ENCODE measurements at regions not wholly inside any gene's neighbourhood (a gene's known extent, or its start where the extent isn't known, plus 50 kb on each side); places are given as distances from the start of the nearest gene placed in this dataset.
A peak's percentile ranks its signal among the peaks of the same experiment; 100 is the strongest.

DNA sequence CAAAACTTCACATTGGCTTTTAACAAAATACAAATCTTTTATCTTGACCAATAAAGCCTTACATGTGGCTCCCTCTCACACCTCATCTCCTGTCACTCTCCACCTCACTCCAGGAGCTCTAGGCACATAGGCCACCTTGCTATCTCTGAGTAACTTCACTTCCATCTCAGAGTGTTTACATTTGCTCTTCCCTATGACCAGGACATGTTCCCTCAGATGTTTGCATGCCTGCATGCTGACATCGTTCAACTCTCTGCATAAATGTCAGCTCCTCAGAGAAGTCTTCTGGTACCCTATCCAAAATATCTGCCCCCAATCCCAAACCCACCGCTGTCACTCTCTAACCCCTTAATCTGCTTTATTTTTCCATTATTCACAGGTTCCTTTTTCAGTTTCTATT, 110.9 kb downstream of the TOMM20 start:
- DNase-seq (ENCODE audit: low spot score in 2 of 2, unreplicated experiment in 2 of 2) = no peak
- TF ChIP-seq, protein P1, sequence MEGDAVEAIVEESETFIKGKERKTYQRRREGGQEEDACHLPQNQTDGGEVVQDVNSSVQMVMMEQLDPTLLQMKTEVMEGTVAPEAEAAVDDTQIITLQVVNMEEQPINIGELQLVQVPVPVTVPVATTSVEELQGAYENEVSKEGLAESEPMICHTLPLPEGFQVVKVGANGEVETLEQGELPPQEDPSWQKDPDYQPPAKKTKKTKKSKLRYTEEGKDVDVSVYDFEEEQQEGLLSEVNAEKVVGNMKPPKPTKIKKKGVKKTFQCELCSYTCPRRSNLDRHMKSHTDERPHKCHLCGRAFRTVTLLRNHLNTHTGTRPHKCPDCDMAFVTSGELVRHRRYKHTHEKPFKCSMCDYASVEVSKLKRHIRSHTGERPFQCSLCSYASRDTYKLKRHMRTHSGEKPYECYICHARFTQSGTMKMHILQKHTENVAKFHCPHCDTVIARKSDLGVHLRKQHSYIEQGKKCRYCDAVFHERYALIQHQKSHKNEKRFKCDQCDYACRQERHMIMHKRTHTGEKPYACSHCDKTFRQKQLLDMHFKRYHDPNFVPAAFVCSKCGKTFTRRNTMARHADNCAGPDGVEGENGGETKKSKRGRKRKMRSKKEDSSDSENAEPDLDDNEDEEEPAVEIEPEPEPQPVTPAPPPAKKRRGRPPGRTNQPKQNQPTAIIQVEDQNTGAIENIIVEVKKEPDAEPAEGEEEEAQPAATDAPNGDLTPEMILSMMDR (IDR thresholded peaks at IDR 0.05; ENCODE audit: unreplicated experiment) = no peak
- Mint-ChIP-seq H3K27ac (no peak overlapping the region), H3K9me3 (peaks cover 5% of the 10 kb centered on the region), H3K36me3 (no peaks in the 10 kb centered on the region), H3K4me1 (peaks cover 13% of the 10 kb centered on the region), H3K4me3 (no peak overlapping the region), H3K27me3 (ENCODE audit: low read depth) (no peaks in the 10 kb centered on the region)

DNA sequence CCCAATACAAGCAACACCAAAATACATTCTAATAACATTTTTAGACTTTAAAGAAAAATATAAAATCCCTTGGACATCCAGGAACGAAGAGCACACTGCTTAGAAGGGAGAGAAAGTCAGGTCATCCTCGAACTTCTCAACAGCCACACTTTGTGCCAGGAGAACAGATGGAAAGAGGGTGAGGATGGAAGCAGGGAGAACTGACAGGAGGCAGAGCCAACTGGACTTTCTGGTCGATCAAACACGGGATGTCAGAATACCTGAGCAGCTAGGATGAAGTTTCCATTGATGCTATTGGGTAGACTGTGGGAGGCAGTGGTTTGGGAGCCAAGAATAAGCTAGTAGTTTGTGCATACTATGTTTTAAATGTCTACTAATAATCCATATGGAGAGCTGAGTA, 111.4 kb downstream of the TOMM20 start:
- Mint-ChIP-seq H3K4me3 (no peak overlapping the region), H3K36me3 (no peaks in the 10 kb centered on the region), H3K27me3 (ENCODE audit: low read depth) (no peaks in the 10 kb centered on the region), H3K9me3 (peaks cover 5% of the 10 kb centered on the region), H3K4me1 (peaks cover 7% of the 10 kb centered on the region), H3K27ac (no peak overlapping the region)
- TF ChIP-seq, protein P1 (IDR thresholded peaks at IDR 0.05; ENCODE audit: unreplicated experiment) = no peak
- no peak for DNase-seq (ENCODE audit: low spot score in 2 of 2, unreplicated experiment in 2 of 2)

DNA sequence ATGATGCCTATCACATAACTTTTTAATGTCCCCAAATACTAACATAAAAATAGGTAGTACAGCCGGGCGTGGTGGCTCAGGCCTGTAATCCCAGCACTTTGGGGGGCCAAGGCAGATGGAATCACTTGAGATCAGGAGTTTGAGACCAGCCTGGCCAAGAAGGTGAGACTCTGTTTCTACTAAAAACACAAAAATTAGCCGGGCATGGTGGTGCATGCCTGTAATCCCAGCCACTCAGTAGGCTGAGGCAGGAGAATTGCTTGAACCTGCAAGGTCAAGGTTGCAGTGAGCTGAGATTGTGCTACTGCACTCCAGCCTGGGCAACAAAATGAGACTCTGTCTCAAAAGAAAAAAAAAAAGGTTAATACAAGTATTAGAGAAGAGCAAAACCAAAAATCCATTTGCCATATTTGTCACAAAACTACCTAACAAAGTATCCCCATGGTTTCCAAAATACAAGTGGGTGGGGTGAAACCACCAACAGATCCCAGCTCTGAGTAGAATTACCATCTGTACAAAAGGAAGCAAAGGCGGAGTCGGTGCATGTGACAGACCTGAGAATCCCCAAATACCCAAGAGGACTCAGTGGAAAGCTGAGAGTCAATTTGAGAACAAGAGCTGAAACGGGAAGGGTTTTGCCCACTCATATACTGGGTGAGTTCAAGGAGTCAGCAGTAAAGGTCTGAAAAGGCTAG, 113.2 kb downstream of the TOMM20 start:
- H3K9me3 Mint-ChIP-seq = peaks cover 5% of the 10 kb centered on the region
- no peak for DNase-seq (ENCODE audit: low spot score in 2 of 2, unreplicated experiment in 2 of 2)
- H3K4me1 Mint-ChIP-seq = peaks cover 5% of the 10 kb centered on the region
- no peaks in the 10 kb centered on the region for H3K36me3 Mint-ChIP-seq
- TF ChIP-seq, protein P1 (IDR thresholded peaks at IDR 0.05; ENCODE audit: unreplicated experiment) = no peak
- no peaks in the 10 kb centered on the region for H3K27me3 Mint-ChIP-seq (ENCODE audit: low read depth)
- H3K4me3 Mint-ChIP-seq = no peak overlapping the region
- no peak overlapping the region for H3K27ac Mint-ChIP-seq

DNA sequence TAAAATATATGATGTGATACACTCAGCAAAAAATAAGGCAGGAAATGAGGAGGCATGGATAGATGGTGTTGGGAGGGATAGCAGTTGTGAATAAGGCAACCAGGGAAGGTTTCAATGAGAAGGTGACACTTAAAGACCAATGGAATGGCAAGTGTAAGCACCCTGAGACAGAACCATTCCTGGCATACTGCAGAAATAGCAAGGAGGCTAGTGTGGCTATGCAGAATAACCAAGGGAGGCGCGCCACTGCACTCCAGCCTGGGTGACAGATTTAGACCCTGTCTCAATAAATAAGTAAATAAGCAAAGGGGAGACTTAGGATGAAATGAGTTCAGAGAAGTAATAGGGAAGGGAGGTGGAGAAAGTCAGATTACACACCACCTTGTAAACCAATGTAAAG, 113.9 kb downstream of the TOMM20 start:
- H3K4me1 Mint-ChIP-seq = peaks cover 3% of the 10 kb centered on the region
- TF ChIP-seq, protein P1 (IDR thresholded peaks at IDR 0.05; ENCODE audit: unreplicated experiment) = no peak
- no peak overlapping the region for H3K4me3 Mint-ChIP-seq
- H3K9me3 Mint-ChIP-seq = peaks cover 5% of the 10 kb centered on the region
- no peak overlapping the region for H3K27ac Mint-ChIP-seq
- H3K27me3 Mint-ChIP-seq (ENCODE audit: low read depth) = no peaks in the 10 kb centered on the region
- peak in 1 of 2 experiments; percentile 3 for DNase-seq (ENCODE audit: low spot score in 2 of 2, unreplicated experiment in 2 of 2)
- H3K36me3 Mint-ChIP-seq = no peaks in the 10 kb centered on the region

DNA sequence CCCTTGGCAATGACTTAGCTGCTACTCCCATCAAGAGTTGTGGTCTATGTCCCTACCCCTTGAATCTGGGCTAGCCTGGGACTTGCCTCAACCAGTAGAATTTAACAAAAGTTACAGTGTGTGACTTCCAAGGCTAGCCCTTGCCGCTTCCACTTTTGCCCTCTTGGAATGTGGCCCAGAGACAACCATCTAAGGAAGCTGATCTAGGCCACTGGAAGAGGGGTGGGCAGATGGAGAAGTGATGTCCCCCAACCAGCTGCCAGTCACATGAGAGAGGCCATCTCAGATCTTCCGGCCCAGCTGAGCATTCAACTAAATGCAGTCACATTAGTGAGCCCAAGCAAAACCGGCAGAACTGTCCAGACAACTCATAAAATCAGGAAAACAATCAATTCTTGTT, 115.1 kb downstream of the TOMM20 start:
- H3K27me3 Mint-ChIP-seq (ENCODE audit: low read depth) = no peaks in the 10 kb centered on the region
- no peaks in the 10 kb centered on the region for H3K36me3 Mint-ChIP-seq
- H3K4me3 Mint-ChIP-seq = no peak overlapping the region
- no peak overlapping the region for H3K27ac Mint-ChIP-seq
- no peaks in the 10 kb centered on the region for H3K4me1 Mint-ChIP-seq
- TF ChIP-seq, protein P1 (IDR thresholded peaks at IDR 0.05; ENCODE audit: unreplicated experiment) = no peak
- no peak for DNase-seq (ENCODE audit: low spot score in 2 of 2, unreplicated experiment in 2 of 2)
- H3K9me3 Mint-ChIP-seq = peaks cover 2% of the 10 kb centered on the region
